ENCODE measurements at regions not wholly inside any gene's neighbourhood (a gene's known extent, or its start where the extent isn't known, plus 50 kb on each side); places are given as distances from the start of the nearest gene placed in this dataset.

GRCh38 chr16:51487880-51488279 lies 336.8 kb upstream of the SALL1 start:
- no peaks in the 10 kb centered on the region for H3K4me1 Mint-ChIP-seq (ENCODE audit: low read depth, unreplicated experiment)
- no peak for TF ChIP-seq CTCF (IDR thresholded peaks at IDR 0.05; ENCODE audit: partially characterized antibody, unreplicated experiment)
- H3K27me3 Mint-ChIP-seq (ENCODE audit: unreplicated experiment) = no peaks in the 10 kb centered on the region
- no peak overlapping the region for H3K4me3 Mint-ChIP-seq (ENCODE audit: unreplicated experiment)
- peaks cover 5% of the 10 kb centered on the region for H3K9me3 Mint-ChIP-seq (ENCODE audit: unreplicated experiment)
- H3K36me3 Mint-ChIP-seq (ENCODE audit: unreplicated experiment) = peaks cover 9% of the 10 kb centered on the region
- no peak for DNase-seq
- no peak overlapping the region for H3K27ac Mint-ChIP-seq (ENCODE audit: unreplicated experiment)

- Mint-ChIP-seq H3K9me3 (ENCODE audit: unreplicated experiment) (no peaks in the 10 kb centered on the region), H3K27me3 (ENCODE audit: unreplicated experiment) (no peaks in the 10 kb centered on the region), H3K36me3 (ENCODE audit: unreplicated experiment) (no peaks in the 10 kb centered on the region), H3K4me3 (ENCODE audit: unreplicated experiment) (no peak overlapping the region), H3K27ac (ENCODE audit: unreplicated experiment) (no peak overlapping the region), H3K4me1 (ENCODE audit: low read depth, unreplicated experiment) (no peaks in the 10 kb centered on the region)
- no peak for DNase-seq
- TF ChIP-seq CTCF (IDR thresholded peaks at IDR 0.05; ENCODE audit: partially characterized antibody, unreplicated experiment) = peak; percentile 44
These were observed 323.5 kb upstream of the SALL1 start for GRCh38 chr16:51474414-51475091.

GRCh38 chr16:51473091-51473490 lies 322.0 kb upstream of the SALL1 start:
- TF ChIP-seq CTCF (IDR thresholded peaks at IDR 0.05; ENCODE audit: partially characterized antibody, unreplicated experiment) = no peak
- Mint-ChIP-seq H3K27ac (ENCODE audit: unreplicated experiment) (no peak overlapping the region), H3K4me3 (ENCODE audit: unreplicated experiment) (no peak overlapping the region), H3K36me3 (ENCODE audit: unreplicated experiment) (no peaks in the 10 kb centered on the region), H3K9me3 (ENCODE audit: unreplicated experiment) (no peaks in the 10 kb centered on the region), H3K4me1 (ENCODE audit: low read depth, unreplicated experiment) (no peaks in the 10 kb centered on the region), H3K27me3 (ENCODE audit: unreplicated experiment) (no peaks in the 10 kb centered on the region)
- DNase-seq = no peak

GRCh38 chr16:51470492-51470891 lies 319.4 kb upstream of the SALL1 start:
- TF ChIP-seq CTCF (IDR thresholded peaks at IDR 0.05; ENCODE audit: partially characterized antibody, unreplicated experiment) = no peak
- Mint-ChIP-seq H3K27me3 (ENCODE audit: unreplicated experiment) (no peaks in the 10 kb centered on the region), H3K4me1 (ENCODE audit: low read depth, unreplicated experiment) (peaks cover 6% of the 10 kb centered on the region), H3K4me3 (ENCODE audit: unreplicated experiment) (no peak overlapping the region), H3K9me3 (ENCODE audit: unreplicated experiment) (no peaks in the 10 kb centered on the region), H3K36me3 (ENCODE audit: unreplicated experiment) (no peaks in the 10 kb centered on the region), H3K27ac (ENCODE audit: unreplicated experiment) (no peak overlapping the region)
- DNase-seq = no peak

GRCh38 chr16:51464996-51465395 lies 313.9 kb upstream of the SALL1 start:
- no peaks in the 10 kb centered on the region for H3K27me3 Mint-ChIP-seq (ENCODE audit: unreplicated experiment)
- no peak for TF ChIP-seq CTCF (IDR thresholded peaks at IDR 0.05; ENCODE audit: partially characterized antibody, unreplicated experiment)
- peaks cover 6% of the 10 kb centered on the region for H3K4me1 Mint-ChIP-seq (ENCODE audit: low read depth, unreplicated experiment)
- no peaks in the 10 kb centered on the region for H3K9me3 Mint-ChIP-seq (ENCODE audit: unreplicated experiment)
- no peak for DNase-seq
- H3K27ac Mint-ChIP-seq (ENCODE audit: unreplicated experiment) = no peak overlapping the region
- H3K4me3 Mint-ChIP-seq (ENCODE audit: unreplicated experiment) = no peak overlapping the region
- no peaks in the 10 kb centered on the region for H3K36me3 Mint-ChIP-seq (ENCODE audit: unreplicated experiment)

All from glutamatergic neuron (in vitro differentiated cells).